ENCODE measurements at regions not wholly inside any gene's neighbourhood (a gene's known extent, or its start where the extent isn't known, plus 50 kb on each side); places are given as distances from the start of the nearest gene placed in this dataset.

DNA sequence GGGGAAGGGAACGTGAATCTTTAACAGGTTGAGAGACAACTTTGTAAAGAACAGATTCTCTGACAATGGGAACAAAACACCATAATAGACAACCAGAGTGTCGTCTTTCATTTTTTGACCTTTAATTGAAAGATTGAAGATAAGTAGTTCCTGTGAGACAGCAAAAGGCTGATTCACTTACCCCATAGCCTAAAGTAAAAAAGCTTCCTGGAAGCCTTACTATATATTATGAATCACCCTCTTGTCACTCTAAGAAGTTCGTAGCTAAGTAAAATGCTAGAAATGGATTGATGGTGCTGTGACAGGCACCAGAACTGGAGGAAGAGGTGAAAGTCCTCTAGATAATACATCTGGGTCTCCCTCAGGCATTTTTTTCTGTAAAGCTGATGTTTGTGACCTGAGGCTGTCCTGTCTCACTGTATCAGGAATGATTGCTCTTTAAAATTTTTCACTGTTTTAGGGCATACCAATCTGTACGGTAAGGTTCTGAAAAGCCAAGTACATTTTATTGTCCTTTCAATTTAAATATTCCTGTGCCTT lies 824.6 kb upstream of the SEMA6D start:
- H3K4me3 ChIP-seq (replicated peaks in 1 of 3; ENCODE audit: insufficient read depth in 1 of 3, low read depth in 2 of 3, low read length in 3 of 3): no peak overlapping the region
- DNase-seq (ENCODE audit: low spot score) (no peak), ATAC-seq (no peak), FAIRE-seq (no peak)
- H3K9me3 ChIP-seq (ENCODE audit: low read length): peaks cover 88% of the 10 kb centered on the region
- intact Hi-C loops (cut with micrococcal nuclease; ENCODE audit: unreplicated experiment) (no loop called here), in situ Hi-C loops (cut with HindIII; ENCODE audit: extremely low pct_ligation_motif_present, low pct_unique_long_range_greater_than_20kb) (no loop called here)
- BruUV-seq (replicated peaks): no TSS peak
- H3K36me3 ChIP-seq (replicated peaks in 1 of 2; ENCODE audit: control insufficient read depth in 1 of 2, insufficient read depth in 2 of 2, low read length in 2 of 2): no peaks in the 10 kb centered on the region
- no peaks in the 10 kb centered on the region for H4K20me1 ChIP-seq (ENCODE audit: insufficient read depth, low read length)
- POLR2A ChIA-PET: no interaction called here
- no peak overlapping the region for H3K9ac ChIP-seq (ENCODE audit: insufficient read depth, low read depth, low read length)
- TF ChIP-seq, protein P1, sequence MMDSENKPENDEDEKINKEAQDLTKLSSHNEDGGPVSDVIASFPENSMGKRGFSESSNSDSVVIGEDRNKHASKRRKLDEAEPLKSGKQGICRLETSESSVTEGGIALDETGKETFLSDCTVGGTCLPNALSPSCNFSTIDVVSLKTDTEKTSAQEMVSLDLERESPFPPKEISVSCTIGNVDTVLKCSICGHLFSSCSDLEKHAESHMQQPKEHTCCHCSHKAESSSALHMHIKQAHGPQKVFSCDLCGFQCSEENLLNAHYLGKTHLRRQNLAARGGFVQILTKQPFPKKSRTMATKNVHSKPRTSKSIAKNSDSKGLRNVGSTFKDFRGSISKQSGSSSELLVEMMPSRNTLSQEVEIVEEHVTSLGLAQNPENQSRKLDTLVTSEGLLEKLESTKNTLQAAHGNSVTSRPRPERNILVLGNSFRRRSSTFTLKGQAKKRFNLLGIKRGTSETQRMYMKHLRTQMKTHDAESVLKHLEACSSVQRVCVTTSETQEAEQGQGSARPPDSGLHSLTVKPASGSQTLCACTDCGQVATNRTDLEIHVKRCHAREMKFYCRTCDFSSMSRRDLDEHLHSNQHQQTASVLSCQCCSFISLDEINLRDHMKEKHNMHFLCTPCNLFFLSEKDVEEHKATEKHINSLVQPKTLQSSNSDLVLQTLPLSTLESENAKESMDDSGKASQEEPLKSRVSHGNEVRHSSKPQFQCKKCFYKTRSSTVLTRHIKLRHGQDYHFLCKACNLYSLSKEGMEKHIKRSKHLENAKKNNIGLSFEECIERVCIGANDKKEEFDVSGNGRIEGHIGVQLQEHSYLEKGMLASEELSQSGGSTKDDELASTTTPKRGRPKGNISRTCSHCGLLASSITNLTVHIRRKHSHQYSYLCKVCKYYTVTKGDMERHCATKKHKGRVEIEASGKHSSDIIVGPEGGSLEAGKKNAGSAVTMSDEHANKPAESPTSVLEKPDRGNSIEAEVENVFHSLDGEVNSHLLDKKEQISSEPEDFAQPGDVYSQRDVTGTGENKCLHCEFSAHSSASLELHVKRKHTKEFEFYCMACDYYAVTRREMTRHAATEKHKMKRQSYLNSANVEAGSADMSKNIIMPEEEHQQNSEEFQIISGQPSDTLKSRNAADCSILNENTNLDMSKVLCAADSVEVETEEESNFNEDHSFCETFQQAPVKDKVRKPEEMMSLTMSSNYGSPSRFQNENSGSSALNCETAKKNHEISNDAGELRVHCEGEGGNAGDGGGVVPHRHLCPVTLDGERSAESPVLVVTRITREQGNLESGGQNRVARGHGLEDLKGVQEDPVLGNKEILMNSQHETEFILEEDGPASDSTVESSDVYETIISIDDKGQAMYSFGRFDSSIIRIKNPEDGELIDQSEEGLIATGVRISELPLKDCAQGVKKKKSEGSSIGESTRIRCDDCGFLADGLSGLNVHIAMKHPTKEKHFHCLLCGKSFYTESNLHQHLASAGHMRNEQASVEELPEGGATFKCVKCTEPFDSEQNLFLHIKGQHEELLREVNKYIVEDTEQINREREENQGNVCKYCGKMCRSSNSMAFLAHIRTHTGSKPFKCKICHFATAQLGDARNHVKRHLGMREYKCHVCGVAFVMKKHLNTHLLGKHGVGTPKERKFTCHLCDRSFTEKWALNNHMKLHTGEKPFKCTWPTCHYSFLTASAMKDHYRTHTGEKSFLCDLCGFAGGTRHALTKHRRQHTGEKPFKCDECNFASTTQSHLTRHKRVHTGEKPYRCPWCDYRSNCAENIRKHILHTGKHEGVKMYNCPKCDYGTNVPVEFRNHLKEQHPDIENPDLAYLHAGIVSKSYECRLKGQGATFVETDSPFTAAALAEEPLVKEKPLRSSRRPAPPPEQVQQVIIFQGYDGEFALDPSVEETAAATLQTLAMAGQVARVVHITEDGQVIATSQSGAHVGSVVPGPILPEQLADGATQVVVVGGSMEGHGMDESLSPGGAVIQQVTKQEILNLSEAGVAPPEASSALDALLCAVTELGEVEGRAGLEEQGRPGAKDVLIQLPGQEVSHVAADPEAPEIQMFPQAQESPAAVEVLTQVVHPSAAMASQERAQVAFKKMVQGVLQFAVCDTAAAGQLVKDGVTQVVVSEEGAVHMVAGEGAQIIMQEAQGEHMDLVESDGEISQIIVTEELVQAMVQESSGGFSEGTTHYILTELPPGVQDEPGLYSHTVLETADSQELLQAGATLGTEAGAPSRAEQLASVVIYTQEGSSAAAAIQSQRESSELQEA (CRISPR knock-in tag; IDR thresholded peaks at IDR 0.05; ENCODE audit: not compliant biosample characterization): no peak
- TF ChIP-seq FOXM1 (CRISPR knock-in tag; IDR thresholded peaks at IDR 0.05): no peak
- TF ChIP-seq ZNF207 (IDR thresholded peaks at IDR 0.05; ENCODE audit: borderline replicate concordance): no peak
- TF ChIP-seq ZNF143 (CRISPR knock-in tag; IDR thresholded peaks at IDR 0.05): no peak
- no peak for TF ChIP-seq GFI1 (CRISPR knock-in tag; IDR thresholded peaks at IDR 0.05; ENCODE audit: borderline replicate concordance)
- no peak for TF ChIP-seq RFX3 (CRISPR knock-in tag; IDR thresholded peaks at IDR 0.05)
- TF ChIP-seq IKZF4 (CRISPR knock-in tag; IDR thresholded peaks at IDR 0.05; ENCODE audit: borderline replicate concordance, low read depth, not compliant biosample characterization): no peak
- no peak for TF ChIP-seq KAT2B (IDR thresholded peaks at IDR 0.05; ENCODE audit: borderline replicate concordance, low read depth, low read length)
- no peaks in the 10 kb centered on the region for H3K27me3 ChIP-seq (ENCODE audit: control insufficient read depth in 1 of 2, insufficient read depth in 2 of 2, low read length in 2 of 2)
- H3K79me2 ChIP-seq (ENCODE audit: insufficient read depth, low read length): no peaks in the 10 kb centered on the region
- no peak overlapping the region for H3K4me2 ChIP-seq (ENCODE audit: low read depth, low read length)
- no peak overlapping the region for H3K27ac ChIP-seq (ENCODE audit: extremely low read length, insufficient read depth, low read length)
- no peaks in the 10 kb centered on the region for H3K4me1 ChIP-seq (ENCODE audit: insufficient read depth, low read length)
- H2AFZ ChIP-seq (ENCODE audit: low read length): no peak overlapping the region
- CTCF ChIA-PET (ENCODE audit: low intra/inter-chr PET ratio, low total read pairs): no interaction called here
- WGBS (ENCODE audit: low lambda C conversion rate): 16% methylated on average over 4 of the region's 4 CpGs
